IPS-18a (cell line): ENCODE measurements at regions not wholly inside any gene's neighbourhood (a gene's known extent, or its start where the extent isn't known, plus 50 kb on each side); places are given as distances from the start of the nearest gene placed in this dataset.

Experiments
- H3K27ac ChIP-seq: one replicate; pipeline ENCODE4 v1.5.1; 2013; ENCODE audit warnings: low read length
- H3K27me3 ChIP-seq: one replicate; pipeline ENCODE4 v1.6.1; 2013; ENCODE audit warnings: mild to moderate bottlenecking, low read length; ENCODE audit not compliant: control insufficient read depth, insufficient read depth
- H3K36me3 ChIP-seq: one replicate; pipeline ENCODE4 v1.6.1; 2013; ENCODE audit warnings: low read depth, low read length; ENCODE audit not compliant: control insufficient read depth
- H3K4me1 ChIP-seq: one replicate; pipeline ENCODE4 v1.6.1; 2013; ENCODE audit warnings: low read depth, low read length; ENCODE audit not compliant: control insufficient read depth
- H3K4me3 ChIP-seq: one replicate; pipeline ENCODE4 v1.5.1; 2013; ENCODE audit warnings: low read length
- H3K9ac ChIP-seq: one replicate; pipeline ENCODE4 v1.6.1; 2013; ENCODE audit warnings: mild to moderate bottlenecking, low read length, moderate library complexity
- H3K9me3 ChIP-seq: one replicate; pipeline ENCODE4 v1.6.1; 2013; ENCODE audit warnings: low read depth, low read length; ENCODE audit not compliant: control insufficient read depth

DNA sequence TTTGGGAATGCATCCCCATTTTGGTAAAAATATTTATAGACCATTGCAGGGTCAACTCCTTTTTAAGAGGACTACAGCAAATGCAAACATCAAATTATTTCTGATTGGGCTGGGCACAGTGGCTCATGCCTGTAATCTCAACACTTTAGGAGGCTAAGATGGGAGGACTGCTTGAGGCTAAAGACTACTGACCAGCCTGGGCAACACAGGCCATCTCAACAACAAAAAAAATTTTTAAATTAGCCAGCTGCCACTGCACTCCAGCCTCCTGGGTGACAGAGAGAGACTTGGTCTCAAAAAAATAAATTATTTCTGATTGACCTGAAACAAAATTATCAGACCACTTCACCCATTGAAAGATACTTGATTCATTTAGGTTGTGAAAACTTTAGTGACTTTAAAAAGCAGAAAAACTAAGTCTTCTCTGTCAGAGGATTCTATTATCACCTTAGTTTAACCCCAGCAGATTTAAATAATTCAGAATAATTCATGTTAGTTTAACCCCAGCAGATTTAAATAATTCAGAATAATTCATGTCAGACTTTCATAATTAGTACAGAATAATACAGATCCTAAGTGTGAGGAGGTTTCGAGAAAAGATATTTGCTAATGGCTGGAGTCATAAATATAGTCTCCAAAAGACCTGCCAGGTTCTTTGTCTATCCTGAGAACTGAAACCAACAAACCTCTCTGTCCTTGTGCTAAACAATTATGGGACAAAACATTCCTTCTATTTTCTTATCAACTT is 183.6 kb upstream of the STT3B start:
- no peaks in the 10 kb centered on the region for H3K9me3 ChIP-seq
- H3K27me3 ChIP-seq, result no peaks in the 10 kb centered on the region
- no peak overlapping the region for H3K9ac ChIP-seq
- peaks cover 8% of the 10 kb centered on the region for H3K4me1 ChIP-seq
- H3K36me3 ChIP-seq, result no peaks in the 10 kb centered on the region
- H3K27ac ChIP-seq, result no peak overlapping the region
- no peak overlapping the region for H3K4me3 ChIP-seq

DNA sequence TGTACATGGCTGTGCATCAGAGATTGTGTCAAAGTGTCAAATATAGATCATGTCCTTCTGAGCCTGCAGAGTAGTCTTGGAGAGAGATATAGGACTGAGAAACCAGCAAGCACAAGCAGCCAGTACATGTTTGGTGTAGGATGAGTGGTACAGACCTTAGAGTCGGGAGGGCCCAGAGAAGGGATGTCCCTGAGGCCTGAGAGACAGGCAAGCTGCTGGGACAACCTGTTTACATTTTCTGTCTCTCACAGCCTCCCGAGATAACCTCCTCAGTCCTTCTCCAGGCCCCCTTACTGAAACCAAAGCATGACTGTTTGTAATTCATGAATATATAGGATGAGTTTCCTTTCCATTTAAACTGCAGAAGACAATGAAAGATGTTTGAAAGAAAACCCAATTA is 182.4 kb upstream of the STT3B start:
- H3K4me1 ChIP-seq, result peaks cover 8% of the 10 kb centered on the region
- no peak overlapping the region for H3K9ac ChIP-seq
- no peak overlapping the region for H3K4me3 ChIP-seq
- no peaks in the 10 kb centered on the region for H3K9me3 ChIP-seq
- H3K27me3 ChIP-seq, result no peaks in the 10 kb centered on the region
- no peak overlapping the region for H3K27ac ChIP-seq
- no peaks in the 10 kb centered on the region for H3K36me3 ChIP-seq

DNA sequence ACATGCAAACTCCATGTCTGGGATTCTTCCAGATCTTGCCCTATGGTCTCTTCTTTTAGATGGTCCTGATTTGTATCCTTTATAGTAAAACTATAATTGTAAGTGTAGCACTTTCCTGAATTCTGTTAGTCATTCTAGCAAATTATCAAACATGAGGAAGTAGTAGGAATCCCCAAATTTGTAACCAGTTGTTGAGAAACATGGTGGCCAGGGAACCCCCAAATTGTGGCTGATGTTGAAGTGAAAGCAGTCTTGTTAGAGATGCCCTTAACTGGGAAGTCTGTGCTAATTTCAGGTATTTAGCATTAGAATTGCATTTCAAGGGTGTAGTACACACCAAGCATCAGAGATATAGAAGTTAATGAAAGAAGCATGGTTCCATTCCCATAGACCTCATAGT is 180.4 kb upstream of the STT3B start:
- no peaks in the 10 kb centered on the region for H3K27me3 ChIP-seq
- H3K9ac ChIP-seq, result no peak overlapping the region
- no peak overlapping the region for H3K27ac ChIP-seq
- no peaks in the 10 kb centered on the region for H3K36me3 ChIP-seq
- no peaks in the 10 kb centered on the region for H3K9me3 ChIP-seq
- no peak overlapping the region for H3K4me3 ChIP-seq
- peaks cover 8% of the 10 kb centered on the region for H3K4me1 ChIP-seq

DNA sequence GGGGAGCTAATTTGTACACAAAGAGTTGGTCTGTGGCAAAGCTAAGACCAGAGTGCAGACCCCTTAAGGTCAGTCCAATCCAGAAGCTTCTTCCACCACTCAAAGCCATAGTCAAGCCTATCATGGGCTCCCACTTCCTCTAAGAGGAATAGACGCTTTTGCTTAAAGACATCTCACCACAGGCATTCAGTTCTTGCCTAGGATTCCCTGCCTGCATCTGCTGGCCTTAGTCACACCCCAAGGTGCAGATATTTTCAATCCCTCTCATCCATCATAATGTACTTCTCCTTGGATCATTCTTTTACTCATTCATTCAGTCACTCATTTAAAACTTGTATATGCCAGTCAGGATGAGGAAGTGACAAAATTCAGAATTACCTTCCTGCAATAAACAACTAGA is 179.6 kb upstream of the STT3B start:
- peaks cover 8% of the 10 kb centered on the region for H3K4me1 ChIP-seq
- no peak overlapping the region for H3K27ac ChIP-seq
- no peaks in the 10 kb centered on the region for H3K9me3 ChIP-seq
- no peak overlapping the region for H3K9ac ChIP-seq
- no peak overlapping the region for H3K4me3 ChIP-seq
- no peaks in the 10 kb centered on the region for H3K27me3 ChIP-seq
- H3K36me3 ChIP-seq, result no peaks in the 10 kb centered on the region

DNA sequence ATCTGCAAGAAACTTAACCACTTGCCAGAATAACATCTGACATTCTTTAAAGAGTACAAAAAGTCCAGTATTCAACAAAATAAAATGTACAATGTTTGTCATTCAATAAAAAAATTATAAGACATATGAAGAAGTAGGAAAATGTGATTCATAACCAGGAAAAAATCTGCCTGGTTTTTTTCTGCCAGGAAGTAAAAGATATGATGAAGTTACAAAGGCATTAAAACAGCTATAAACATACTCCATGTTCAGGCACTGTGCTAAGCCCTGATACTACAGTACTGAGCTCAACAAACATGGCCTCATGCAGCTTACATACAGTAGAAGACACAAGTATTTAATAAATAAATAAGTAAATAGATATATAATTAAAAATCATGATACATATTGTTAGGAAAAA is 178.4 kb upstream of the STT3B start:
- Histone ChIP-seq H3K4me3 (no peak overlapping the region), H3K27ac (no peak overlapping the region), H3K9me3 (no peaks in the 10 kb centered on the region), H3K27me3 (no peaks in the 10 kb centered on the region), H3K9ac (no peak overlapping the region), H3K4me1 (peaks cover 8% of the 10 kb centered on the region), H3K36me3 (no peaks in the 10 kb centered on the region)

DNA sequence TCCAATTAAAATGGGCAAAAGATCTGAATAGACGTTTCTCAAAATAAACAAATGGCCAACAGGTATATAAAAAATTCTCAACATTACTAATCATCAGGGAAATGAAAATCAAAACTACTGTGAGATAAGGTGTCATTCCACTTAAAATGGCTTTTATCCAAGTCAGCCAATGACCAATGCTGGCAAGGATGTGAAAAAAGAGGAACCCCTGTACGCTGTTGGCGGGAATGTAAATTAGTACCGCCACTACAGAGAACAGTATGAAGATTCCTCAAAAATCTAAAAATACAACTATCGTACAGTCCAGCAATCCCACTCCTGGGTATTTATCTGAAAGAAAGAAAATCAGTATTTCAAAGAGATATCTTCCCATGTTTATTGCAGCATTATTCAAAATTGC is 176.9 kb upstream of the STT3B start:
- H3K27me3 ChIP-seq, result no peaks in the 10 kb centered on the region
- H3K9ac ChIP-seq, result no peak overlapping the region

DNA sequence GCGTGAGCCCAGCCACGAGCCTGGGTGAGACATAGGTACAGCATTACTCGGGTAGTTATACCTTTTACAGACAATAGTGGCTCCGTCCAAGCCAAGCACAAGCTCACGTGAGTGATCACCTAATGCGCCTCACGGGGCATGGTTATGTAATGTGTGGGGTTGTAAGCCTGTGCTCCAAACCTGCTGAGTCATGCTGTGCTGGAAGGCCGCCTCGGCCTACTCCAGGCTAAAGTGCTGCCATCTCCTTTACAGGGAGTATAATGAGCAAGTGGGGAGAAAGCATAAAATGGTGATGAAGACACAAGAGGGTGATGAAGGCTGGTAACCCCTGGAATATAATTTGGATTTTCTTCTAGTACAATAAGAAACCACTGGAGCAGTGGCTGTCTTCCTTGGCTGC is 175.8 kb upstream of the STT3B start:
- Histone ChIP-seq H3K4me3 (no peak overlapping the region), H3K9me3 (no peaks in the 10 kb centered on the region), H3K9ac (no peak overlapping the region), H3K4me1 (peaks cover 8% of the 10 kb centered on the region), H3K36me3 (no peaks in the 10 kb centered on the region), H3K27ac (no peak overlapping the region), H3K27me3 (no peaks in the 10 kb centered on the region)

More for the DNA sequence above, 176.9 kb upstream of the STT3B start:
- Histone ChIP-seq H3K36me3 (no peaks in the 10 kb centered on the region), H3K4me3 (no peak overlapping the region), H3K9me3 (no peaks in the 10 kb centered on the region), H3K27ac (no peak overlapping the region), H3K4me1 (peaks cover under 1% of the 10 kb centered on the region)

DNA sequence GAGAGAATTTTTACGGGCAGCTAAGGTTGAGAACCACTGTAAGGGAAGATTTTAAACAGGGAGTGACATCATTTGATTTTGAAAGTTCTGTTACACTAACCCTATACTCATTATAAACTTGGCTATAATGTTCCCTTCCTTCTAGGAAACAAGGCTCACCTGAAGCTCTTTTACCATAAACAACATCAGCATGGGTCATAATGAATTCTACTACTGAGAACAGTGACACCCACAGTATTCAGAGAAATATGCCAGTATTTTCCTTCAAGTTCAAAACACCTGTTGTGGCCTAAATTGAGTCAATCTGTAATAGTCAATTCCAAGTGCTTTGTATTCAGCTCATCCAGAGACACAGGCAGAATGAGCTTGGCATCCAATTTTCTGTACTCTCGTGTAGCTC is 175.3 kb upstream of the STT3B start:
- no peaks in the 10 kb centered on the region for H3K9me3 ChIP-seq
- H3K36me3 ChIP-seq, result no peaks in the 10 kb centered on the region
- H3K27ac ChIP-seq, result no peak overlapping the region
- H3K4me3 ChIP-seq, result no peak overlapping the region
- no peaks in the 10 kb centered on the region for H3K27me3 ChIP-seq
- H3K9ac ChIP-seq, result no peak overlapping the region
- H3K4me1 ChIP-seq, result peaks cover 8% of the 10 kb centered on the region

DNA sequence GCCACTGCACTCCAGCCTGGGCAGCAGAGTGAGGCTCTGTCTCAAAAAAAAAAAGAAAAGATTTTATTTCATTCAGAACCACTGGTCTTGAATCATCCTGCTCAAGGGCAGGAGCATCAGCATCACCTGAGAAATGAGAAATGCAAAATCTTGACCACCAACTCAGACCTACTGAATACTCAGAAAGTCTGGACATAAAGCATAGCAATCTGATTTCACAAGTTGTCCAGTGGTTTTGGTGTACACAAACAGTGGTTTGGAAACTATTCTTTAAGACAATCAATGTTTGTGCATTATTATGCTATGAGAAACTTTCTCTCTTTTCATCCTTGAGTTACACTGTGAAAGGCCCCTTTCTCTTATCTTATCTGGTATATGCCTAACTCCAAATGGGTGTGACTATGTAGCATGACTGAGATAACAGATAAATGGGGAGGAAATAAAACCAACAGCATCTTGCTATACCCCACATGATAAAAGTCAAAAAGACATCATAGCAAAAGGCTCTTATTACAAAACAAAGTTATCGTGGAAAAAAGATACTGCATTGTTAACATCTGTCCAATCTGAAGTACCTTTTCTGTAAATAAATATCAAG is 174.2 kb upstream of the STT3B start:
- Histone ChIP-seq H3K9ac (no peak overlapping the region), H3K4me1 (peaks cover 8% of the 10 kb centered on the region)

DNA sequence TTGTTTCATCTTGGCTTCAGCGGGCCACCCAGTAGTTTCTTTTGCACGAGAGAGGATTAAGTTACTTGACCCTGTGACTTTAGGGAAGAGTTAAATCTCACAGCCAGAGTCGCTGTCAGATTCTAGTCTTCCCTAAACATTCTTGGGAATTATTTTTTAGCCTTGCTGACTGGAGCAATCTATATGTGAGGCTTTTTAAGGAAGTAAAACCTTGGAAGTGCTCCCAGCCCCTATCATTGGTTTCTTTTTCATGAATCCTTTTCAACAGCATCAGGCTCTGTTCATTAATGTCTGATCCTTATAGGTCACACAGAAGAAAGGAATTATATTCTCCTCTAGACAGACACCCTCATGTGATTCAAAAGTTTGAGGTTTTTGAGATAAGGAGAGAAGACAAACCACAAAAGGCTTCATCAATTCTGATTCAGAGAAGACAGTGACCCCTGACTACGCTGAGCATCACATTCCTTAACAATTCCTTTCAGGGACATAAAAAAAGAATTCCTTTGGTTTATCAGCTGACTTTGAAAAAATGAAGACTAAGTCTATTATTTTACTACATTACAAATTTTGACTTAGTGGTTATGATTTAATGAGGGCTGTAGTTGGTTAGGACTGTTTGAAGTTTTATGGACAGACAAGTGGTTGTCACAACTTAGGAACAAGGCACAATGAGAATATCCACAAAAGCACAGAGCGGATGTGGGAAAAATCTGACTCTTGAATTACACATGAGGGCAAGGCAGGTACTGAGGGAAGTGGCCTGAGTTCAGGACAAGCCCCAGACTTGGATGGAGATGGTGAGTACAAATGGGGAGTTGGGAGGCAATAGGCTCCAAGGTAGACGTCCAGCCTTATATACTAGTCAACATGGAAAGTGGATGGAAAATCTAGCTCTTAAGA is 171.1 kb upstream of the STT3B start:
- H3K9me3 ChIP-seq, result no peaks in the 10 kb centered on the region
- H3K4me1 ChIP-seq, result peaks cover 8% of the 10 kb centered on the region
- H3K4me3 ChIP-seq, result no peak overlapping the region
- H3K36me3 ChIP-seq, result no peaks in the 10 kb centered on the region
- H3K27ac ChIP-seq, result no peak overlapping the region
- no peak overlapping the region for H3K9ac ChIP-seq
- H3K27me3 ChIP-seq, result no peaks in the 10 kb centered on the region

More for the DNA sequence above, 174.2 kb upstream of the STT3B start:
- no peak overlapping the region for H3K4me3 ChIP-seq
- H3K27me3 ChIP-seq, result no peaks in the 10 kb centered on the region
- H3K27ac ChIP-seq, result no peak overlapping the region
- no peaks in the 10 kb centered on the region for H3K36me3 ChIP-seq
- H3K9me3 ChIP-seq, result no peaks in the 10 kb centered on the region

DNA sequence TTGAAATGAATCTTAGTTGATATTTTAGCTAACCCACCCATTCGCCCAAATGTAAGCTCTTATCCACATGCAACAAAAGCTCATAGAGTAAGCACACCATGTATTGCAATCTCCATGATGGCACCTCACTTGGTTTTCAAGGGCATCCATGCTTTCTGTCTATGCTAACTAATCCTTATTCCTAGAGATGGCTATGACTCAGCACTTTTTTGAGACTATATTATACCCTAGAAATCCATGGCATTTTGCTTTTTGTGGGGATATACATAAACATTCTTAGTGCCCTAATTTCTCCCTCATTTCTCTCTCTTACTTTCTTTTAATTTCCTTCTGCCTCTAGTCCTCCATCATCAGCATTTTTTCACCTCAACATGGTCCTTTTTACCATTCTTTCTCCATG is 168.5 kb upstream of the STT3B start:
- H3K9ac ChIP-seq, result no peak overlapping the region
- H3K4me3 ChIP-seq, result no peak overlapping the region
- peaks cover 8% of the 10 kb centered on the region for H3K4me1 ChIP-seq
- no peaks in the 10 kb centered on the region for H3K9me3 ChIP-seq
- H3K36me3 ChIP-seq, result no peaks in the 10 kb centered on the region
- H3K27ac ChIP-seq, result no peak overlapping the region
- no peaks in the 10 kb centered on the region for H3K27me3 ChIP-seq
